HG03571 (cell line): ENCODE measurements at regions not wholly inside any gene's neighbourhood (a gene's known extent, or its start where the extent isn't known, plus 50 kb on each side); places are given as distances from the start of the nearest gene placed in this dataset.

Experiments used
- ATAC-seq: cut with Tn5 transposase; IDR thresholded peaks from one replicate; pipeline ENCODE4 v1.9.1; 2021; ENCODE audit not compliant: unreplicated experiment

DNA sequence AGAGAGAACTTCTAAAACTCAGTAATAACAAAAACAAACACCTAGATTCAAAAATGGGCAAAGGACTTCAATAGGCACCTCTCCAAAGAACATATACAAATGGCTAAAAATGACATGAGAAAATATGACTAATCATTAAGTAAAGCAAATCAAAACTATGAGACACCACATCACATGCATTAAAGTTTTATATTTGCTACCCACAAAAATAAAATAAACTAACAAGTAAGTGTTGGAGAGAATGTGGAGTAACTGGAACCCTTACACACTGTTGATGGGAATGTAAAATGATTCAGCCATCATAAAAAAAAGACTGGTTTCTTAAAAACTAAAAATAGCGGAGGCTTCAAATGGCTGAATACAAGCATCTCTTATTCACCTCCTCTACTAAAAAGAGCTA, 262.1 kb upstream of the PKN2 start:
- no peak for ATAC-seq

DNA sequence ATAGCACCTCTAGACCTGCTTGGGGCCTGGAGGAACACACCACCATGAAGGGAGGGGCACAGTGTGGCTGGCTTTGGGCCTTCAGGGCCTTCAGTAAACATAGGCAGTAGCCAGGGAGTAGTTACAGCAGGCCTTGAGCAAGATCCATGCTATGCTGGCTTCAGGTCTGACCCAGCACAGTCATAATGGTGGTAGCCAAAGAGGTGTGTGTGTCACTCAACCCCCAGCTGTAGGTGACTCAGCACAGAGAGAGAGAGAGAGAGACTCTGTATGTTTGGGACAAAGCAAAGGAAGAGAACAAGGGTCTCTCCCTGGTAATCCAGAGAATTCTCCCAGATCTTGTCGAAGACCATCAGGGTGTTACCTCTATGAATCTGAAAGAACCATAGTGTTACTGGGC, 250.5 kb upstream of the PKN2 start:
- ATAC-seq, result no peak

DNA sequence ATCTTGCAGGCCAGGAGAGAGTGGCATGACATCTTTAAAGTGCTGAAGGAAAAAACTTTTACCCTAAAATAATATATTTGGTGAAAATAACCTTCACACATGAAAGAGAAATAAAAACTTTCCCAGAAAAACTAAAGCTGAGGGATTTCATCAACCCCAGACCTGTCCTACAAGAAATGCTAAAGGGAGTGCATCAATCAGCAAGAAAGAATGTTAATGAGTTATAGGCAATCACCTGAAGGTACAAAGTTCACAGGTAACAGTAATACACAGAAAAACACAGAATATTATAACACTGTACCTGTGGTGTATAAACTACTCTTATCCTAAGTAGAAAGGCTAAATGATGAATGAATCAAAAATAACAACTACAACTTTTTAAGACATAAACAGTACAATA, 249.2 kb upstream of the PKN2 start:
- ATAC-seq, result no peak

DNA sequence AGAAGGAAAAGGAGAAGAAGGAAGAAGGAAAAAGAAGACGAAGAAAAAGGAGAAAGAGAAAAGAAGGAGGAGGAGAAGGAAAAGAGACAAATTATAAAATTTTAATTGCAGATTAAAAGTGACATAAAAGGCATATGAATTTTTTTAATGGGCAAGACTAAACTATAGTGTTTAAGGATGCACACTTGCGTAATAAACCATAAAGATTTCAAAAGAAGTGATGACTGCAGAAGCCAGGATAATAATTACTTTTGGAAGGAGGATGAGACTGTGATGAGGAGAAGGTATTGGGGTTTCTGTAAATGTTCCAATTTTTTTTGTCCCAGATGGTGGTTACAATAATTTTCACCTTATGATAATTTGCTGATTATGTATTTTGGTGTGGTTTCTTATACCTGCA, 243.1 kb upstream of the PKN2 start:
- ATAC-seq, result no peak

DNA sequence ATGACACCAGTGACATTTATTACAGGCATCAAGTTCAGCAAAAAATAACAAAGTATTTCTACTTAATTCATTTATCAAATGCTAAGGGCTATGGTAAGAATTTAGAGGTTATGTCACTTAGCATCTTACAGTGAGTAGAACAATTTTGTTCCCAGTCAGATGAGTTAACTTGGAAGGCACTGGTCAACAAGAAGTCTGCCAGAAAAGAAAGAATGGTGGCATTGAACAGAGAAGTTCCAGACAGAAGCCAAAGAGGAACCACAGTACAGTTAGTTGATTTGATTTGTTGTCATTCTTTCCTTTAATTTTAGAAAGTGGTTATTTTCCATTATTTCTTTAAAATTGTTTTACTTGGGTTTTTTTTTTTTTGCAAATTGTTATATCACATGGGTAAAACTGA, 232.2 kb upstream of the PKN2 start:
- ATAC-seq, result no peak

DNA sequence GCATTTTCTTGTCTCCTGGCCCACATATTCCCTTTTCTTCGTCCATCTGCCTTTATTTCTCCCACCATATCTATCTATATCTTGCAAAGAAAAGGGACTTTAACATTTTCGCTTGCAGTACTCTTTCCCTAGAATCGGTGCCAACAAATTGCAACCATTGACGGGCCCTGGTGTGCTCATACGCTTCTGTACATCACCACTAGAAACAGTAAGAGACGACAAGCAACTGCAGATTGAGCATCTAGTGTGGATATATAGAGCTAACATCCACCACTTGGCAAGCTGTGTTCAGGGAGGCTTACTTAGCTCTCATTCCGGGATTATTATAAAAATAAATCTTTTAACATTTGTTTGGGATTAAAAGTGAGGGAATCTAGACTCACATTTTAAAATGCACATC, 230.8 kb upstream of the PKN2 start:
- ATAC-seq, result no peak

DNA sequence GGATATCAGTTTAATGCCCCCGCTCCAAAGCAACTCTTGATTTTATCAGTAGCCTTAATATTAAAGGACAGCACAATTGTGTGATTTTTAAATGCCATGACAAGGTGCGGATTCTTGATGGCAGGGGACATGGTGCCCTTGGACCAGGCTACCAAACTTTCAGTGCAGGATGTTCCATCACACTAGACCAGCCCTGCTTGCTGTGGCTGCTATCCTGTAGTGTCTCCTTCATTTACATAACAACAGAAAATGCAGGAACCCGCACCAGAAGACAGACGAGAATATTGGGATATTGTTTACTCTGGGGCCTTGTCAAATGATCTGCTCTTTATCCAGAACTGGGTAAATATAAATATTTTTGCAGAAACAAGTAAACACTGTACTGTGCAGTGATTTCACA, 229.3 kb upstream of the PKN2 start:
- ATAC-seq, result no peak

DNA sequence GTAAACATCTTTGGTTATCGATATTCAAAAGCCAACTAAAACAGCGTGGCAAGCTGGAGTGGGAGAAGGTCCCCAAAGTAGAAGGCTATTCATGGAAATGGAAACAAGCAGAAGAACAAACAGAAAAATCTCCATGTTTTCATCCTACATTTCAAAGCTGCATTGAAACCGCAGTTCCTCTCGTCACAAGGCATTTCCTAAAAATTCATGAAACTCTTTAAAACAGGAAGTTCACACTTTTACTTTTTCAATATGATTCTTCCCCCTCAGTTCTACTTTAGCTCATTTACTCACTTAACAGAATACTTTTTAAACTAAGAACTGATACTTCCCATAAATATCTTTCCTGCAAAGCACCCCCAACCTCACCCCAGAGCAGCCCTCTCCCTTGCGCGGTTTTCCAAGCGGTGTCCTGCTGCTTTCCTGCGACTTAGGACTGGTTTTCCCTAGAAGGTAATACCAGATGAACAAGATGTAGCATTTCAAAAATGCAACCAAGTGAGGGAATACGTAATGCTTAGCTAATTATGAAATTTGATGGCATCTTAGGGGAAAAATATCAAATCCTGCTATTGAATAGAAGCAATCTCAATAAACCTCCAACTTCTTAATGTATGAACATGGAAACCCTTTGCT, 228.3 kb upstream of the PKN2 start:
- no peak for ATAC-seq

DNA sequence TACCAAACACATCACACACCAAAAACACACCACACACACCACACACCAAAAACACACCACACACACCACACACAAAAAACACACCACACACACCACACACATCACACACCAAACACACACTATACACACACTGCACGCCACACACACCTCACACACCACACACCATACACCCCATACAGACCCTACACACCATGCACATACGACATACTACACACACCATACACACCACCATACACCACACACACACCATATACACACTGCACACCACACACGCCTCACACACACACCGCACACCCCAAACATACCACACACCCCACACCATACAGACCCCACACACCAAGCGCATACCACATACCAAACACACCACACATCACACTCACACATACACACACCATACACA, 226.9 kb upstream of the PKN2 start:
- no peak for ATAC-seq

DNA sequence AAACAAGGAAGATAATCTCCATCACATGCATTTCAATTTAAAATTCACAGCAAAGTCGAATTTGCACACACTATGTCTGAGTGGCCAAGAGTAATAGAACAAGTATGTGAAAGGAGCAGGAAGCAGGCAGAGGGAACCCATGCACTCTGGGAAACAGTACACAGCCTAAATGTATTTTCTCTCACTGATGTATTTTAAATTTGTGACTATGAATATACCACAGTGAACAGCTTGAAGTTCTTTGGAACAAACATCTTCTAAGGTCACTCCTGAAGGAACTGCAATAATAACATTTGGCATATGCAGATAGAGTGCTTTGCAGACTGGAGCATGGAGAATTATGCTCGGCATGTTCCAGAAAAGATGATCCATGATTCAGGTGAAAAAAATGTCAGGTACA, 223.1 kb upstream of the PKN2 start:
- no peak for ATAC-seq

DNA sequence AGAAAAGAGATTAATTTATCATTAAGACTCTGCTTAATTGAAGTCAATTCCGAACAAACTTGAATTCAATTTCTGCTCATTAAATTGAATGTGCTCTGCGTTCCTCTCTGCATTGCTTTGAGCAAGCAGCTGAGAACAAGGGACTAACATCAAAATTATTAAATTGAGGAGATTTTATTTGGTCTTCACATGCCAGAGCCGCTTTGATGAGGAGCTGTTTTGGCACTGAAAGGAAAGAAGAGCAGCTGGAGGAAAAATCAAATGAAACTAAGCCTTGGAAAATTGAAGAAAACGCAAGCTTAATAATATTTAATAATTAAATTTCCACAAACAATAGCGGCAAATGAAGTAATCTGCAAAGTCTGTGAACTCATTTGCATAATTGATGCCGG, 222.0 kb upstream of the PKN2 start:
- ATAC-seq, result no peak

DNA sequence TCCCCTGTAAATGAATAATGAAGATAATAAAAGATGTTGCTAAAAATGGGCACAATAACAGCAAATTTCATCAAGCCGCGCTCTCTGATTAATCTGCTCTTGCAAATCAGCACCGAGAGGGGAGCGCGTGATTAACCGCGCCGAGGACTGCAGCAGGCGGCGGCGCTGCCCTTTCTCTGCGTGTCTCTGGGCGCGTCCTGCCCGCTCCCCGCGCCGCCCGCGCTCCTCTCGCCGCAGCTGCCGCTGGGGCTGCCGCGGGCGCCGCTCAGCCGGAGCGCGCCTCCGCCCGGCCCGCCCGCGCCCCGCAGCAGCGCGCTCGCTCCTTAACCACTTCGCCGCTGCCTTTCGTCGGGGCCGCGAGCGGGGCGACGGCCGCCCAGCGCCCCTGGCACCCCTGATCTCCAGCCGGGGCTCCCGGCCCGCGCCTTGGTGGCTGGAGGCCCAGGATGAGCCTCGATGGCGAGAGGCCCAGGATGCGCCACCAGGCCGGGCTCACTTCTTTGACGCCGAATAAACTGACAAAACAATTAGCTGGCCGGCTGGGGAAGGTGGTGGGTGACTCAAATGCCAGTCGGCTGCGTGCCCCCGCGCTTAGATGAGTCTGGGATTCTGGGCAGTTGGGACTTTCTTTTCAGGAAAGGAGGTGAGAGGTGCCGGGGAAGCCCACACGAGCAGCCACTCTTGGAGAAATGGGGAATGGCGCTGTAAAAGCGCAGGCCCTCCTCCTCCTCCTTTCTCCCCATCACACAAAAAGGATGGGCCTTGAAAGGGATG, 221.4 kb upstream of the PKN2 start:
- ATAC-seq, result no peak

DNA sequence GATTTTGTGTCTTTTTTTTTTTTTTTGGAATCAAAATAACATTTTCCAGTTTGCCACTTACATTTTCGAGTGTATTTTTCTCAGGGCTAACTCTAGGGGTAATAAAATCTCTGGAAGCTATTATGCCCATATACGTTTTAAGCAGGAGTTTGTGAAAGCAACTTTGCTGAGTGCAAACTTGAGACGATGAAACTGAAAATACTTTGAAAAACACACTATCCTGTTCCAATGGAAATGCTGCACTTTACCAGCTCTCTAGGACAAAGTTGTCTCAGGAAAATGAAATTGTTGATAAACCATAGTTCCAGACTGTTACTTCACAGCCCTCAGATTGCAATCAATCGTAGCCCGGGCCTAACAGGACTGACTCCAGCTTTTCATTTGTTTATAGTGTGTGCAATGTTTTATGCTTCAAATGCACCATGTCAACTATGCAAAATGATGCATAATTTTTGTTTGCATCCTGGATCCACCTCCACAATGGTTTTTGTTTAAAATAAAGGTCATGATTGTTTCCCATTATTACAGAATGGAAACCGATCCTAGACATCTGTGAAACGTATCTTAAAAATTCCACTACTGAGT, 220.6 kb upstream of the PKN2 start:
- ATAC-seq, result no peak

DNA sequence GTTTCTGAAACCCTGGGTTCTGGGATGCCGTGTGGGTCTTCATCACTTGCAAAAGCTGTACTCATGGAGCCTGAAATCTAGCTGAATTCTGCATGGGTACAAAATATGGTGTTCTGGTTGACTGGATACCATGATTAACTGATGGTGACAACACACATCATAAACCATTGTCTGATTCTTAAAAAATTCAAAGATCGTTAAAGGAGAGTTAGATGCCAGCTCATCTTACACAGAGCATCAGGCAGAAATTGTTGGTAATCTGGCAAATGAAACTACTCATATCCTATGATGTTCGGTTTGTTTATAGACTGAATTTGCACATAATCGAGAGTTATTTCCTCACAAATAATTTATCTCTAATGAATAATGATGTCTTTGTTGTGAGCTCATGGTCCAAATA, 218.1 kb upstream of the PKN2 start:
- ATAC-seq, result no peak

DNA sequence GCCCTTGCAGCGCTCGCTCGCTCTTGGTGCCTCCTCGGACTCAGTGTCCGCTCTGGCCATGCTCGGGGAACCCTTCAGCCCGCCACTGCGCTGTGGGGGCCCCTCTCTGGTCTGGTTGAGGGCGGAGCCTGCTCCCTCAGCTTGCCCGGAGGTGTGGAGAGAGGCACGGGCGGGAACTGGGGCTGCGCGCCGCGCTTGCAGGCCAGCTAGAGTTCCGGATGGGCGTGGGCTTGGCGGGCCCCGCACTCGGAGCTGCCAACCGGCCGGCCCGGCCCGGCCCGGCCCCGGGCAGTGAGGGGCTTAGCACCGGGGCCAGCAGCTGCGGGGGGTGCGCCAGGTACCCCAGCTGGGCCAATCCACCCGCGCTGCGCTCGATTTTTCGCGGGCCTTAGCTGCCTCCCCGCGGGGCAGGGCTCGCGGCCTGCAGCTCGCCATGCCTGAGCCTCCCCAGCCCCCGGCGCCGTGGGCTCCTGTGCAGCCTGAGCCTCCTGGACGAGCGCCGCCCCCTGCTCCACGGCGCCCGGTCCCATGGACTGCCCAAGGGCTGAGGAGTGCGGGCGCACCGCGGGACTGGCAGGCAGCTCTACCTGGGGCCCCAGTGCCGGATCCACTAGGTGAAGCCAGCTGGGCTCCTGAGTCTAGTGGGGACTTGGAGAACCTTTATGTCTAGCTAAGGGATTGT, 217.0 kb upstream of the PKN2 start:
- no peak for ATAC-seq

DNA sequence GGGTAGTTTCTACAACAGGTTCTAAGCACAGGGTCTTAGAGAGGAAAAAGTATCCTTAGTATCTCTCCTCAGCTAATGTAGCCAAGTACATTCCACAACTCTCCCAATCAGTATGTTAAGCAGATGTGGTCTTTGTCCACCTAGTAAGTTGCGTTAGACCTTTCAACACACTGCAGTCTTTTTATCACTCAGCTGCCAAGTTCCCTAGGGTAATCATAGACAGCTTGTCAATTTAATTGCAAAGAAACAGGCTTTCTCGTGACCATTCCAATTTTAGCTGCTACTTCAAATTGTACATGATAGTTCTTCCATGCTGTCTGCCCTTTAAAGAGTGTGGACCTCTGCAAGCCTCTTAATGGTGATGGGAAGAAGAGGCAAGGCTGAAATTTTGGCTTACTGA, 211.8 kb upstream of the PKN2 start:
- ATAC-seq, result no peak

DNA sequence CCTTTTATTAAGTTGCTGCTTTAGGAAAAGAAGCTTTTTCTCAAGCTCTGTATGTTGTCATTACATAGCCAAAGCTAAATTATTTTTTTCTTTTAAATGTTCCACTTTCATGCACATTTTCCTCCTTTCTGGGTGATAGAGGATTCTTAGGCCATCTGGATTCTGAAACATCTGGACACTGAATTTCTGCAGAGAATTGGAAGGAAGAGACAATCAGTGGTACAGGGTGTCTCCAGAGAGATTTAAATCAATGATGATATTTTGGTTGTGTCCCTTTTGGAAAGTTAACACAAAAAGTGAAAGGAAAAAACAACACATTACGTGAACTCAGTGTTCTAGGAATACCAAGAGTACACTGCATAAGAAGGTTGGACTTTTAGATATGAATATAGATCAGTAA, 211.4 kb upstream of the PKN2 start:
- no peak for ATAC-seq

DNA sequence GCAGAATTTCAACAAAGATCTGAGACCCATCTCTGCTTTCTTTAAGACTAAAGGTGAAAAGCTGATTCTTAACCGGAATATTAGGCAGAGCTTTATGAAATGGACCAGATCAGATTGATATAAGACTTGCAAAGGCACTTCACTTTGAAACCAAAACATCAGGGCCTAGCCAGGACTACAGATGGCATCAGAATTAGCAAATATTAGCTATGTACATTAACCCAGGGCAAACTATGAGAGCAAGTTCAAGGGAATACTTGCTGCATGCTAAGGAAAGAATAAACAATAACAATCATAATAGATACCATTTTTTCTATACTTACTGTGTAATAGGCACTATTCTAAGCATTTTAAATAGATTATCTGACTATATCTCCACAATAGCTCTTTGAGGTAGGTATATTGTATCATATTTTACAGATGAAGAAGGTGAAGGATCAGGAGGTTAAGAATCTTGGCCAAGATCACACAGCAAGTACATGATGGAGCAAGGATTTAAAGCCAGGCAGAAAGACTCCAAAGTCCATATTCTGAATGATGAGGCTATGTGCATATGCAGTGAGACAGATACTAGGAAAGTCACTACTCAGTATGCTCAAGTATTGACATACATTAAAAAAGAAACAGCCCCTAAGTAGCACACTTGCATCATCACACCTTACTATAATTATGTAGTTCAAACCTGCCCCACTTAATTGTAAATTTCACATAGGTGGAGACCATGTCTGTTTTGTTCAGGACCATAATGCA, 209.3 kb upstream of the PKN2 start:
- no peak for ATAC-seq

DNA sequence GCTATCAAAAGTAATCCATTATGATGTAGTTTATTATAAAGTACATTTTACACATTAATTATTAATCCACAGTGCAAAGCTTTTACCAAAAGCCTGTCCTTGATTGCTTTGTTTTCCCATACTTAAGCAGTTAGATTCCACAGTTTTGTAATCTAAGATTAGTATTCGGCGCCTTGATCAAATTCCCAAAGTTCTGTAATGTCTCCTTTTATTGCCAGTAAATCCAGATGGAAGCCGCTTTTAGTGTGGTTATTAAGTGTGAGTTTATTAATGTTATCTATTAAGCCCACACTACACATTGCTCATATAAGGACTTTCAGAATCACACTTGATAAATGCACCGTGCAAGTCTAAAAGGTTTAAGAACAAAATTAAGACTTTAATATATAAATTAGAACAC, 199.2 kb upstream of the PKN2 start:
- no peak for ATAC-seq

DNA sequence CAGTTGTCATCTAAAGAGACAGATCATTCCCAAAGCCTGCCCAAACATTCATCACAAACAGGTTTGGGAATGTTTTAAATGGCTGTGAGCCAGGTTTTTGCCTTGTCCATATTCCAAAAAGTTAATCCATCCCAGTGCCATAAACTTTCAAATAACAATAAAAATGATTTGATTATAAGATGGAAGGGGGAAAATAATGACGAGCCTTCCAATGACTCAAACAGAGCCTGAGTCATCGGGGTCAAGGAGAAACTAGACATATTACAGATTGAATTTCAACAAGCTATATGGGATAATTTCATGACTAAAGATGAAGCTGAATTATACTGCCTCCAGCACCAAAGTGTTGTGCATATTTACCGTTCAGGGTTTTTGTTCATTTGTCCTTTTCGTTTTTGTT, 195.8 kb upstream of the PKN2 start:
- ATAC-seq, result no peak

DNA sequence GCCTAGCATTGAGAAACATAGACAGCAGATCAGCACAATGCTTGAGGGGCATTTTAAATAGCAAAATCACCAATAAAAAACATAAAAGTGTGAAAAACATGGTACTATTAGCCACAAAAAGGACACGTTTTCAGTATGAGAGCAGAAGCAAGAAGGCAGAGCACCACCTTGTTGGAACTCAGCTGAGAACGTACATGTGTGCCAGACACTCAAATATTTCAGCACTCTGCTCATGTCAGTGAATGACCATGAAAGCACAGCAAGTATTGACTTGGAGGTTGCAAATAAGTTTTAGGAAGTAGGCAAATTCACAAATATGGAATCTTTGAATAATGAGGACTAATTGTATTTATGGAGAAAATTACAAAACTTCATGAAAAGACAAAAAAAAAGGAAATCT, 193.4 kb upstream of the PKN2 start:
- no peak for ATAC-seq
